ENCODE measurements at regions not wholly inside any gene's neighbourhood (a gene's known extent, or its start where the extent isn't known, plus 50 kb on each side); places are given as distances from the start of the nearest gene placed in this dataset.
"Not testable (repeated sequence)": the region's sequence is repeated elsewhere in the genome, so short reads cannot be mapped to it uniquely, and the experiment has no call there.

DNA sequence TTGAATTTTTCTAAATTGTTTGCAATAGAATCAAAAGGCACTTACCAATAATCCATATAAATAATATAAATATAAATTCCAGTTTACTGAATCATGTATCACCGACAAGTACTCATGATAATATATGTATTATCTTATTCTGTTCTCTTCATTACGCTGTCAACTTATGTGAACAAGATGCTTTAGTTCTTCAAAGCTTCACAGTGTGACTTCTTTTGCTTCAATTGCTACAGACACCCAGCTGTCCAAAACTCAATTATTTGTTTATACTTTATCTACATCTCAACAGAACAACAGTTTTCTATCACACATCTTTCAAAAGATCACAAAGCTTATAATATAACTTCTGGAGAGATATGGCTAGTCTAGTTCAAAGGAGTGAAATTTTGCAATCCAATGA is 1499.9 kb upstream of the PCDH10 start:
- no peak for DNase-seq (ENCODE audit: low read depth)
- H3K4me3 ChIP-seq (ENCODE audit: low read depth, low read length), result no peak overlapping the region

DNA sequence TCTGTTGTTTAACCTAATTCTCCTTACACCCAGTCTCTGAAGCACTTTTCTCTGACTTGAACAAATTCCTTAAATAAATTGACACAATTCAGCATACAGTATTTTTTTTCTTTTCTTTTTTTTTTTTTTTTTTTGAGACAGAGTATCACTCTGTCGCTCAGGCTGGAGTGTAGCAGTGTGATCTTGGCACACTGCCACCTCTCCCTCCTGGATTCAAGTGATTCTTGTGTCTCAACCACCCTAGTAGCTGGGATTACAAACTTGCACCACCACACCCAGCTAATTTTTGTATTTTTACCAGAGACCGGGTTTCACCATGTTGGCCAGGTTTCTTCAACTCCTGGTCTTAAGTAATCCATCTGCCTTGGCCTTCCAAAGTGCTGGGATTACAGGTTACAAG is 1498.1 kb upstream of the PCDH10 start:
- H3K4me3 ChIP-seq (ENCODE audit: low read depth, low read length), result no peak overlapping the region
- no peak for DNase-seq (ENCODE audit: low read depth)

DNA sequence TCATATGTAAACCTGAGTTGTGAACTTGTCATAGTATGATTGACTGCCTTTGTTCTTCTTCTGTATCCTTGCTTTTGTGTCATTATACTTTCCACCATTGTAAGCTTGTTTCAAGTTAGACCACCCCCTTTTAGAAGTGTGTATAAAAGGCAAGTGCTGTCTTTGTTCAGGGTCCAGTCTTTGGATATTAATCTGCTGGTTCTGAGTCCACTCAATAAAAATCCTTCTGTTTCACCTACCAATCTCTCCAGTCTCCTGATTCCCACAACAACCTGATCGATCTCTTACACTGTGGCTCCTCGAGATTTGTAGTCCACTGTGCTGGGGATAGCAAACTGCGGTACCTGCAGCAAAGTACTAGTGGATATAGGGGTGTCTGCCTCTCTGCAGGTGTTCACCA is 1465.8 kb upstream of the PCDH10 start:
- not testable (repeated sequence) for DNase-seq (ENCODE audit: low read depth); H3K4me3 ChIP-seq (ENCODE audit: low read depth, low read length)

DNA sequence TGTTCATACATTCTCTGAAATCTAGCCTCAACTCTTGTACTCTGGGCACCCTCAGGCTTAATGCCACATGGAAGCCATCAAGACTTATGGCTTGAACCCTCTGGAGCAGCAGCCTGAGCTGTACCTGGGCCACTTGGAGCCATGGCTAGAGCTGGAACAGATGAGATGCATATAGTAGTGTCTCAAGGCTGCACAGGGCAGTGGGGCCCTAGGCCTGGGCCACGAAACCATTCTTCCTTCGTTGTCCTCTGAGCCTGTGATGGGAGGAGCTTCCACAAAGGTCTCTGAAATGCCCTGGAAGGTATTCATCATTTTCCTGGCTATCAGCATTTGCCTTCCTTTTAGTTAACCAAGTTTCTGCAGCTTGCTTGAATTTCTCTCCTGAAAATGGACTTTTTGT is 1427.2 kb upstream of the PCDH10 start:
- no peak for DNase-seq (ENCODE audit: low read depth)
- H3K4me3 ChIP-seq (ENCODE audit: low read depth, low read length), result no peak overlapping the region

DNA sequence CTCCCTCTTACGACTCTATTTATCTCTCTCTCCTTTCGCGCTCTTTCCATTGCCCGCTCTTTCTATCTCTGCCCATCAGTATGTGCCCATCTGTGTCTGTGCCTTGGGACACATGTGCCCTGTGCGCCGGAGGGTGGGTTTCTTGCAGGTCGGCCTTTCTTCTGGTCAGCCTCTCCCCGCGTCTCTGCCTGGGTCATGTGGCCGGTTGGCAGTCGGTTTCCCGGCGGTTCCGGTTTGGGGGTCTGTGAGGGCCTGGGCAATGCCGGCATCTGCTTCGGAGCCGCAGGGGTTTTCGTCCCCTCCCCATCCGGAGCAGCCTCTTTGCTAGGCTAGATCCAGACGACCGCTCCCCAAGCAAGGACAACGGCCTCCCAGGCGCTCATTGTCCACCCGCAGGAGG is 1426.0 kb upstream of the PCDH10 start:
- not testable (repeated sequence) for H3K4me3 ChIP-seq (ENCODE audit: low read depth, low read length); DNase-seq (ENCODE audit: low read depth)

DNA sequence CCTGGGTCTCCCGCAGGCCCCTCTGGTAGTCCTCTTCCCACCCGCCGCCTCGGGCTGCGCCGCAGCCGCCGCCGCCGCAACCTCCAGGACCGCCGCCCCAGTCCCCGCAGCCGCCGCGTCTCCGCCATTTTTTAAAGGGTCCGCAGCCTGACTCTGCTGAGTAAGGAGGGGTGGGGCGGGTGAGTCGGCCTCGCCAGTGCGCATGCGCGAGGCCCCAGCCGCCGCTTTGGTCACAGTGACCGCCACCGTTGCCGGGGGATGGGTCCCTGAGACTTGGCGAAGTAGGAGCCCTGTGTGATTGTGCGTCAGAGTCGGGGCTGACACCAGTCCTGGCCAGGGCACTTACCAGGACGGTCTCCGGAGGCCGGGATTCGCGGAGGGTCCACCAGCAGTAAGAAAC is 1424.2 kb upstream of the PCDH10 start:
- not testable (repeated sequence) for DNase-seq (ENCODE audit: low read depth)
- peak overlapping the region; percentile 31 for H3K4me3 ChIP-seq (ENCODE audit: low read depth, low read length)

DNA sequence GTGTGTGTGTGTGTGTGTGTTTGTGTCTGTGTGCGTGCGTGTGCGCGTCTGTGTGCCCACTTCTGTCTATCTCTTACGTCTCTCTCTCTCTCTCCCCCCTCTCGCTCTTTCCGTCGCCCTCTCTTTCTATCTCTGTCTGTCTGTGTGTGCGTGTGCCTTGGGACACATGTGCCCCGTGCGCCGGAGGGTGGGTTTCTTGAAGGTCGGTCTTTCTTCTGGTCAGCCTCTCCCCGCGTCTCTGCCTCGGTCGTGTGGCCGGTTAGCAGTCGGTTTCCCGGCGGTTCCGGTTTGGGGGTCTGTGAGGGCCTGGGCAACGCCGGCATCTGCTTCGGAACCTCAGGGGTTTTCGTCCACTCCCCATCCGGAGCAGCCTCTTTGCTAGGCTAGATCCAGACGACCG is 1423.6 kb upstream of the PCDH10 start:
- not testable (repeated sequence) for DNase-seq (ENCODE audit: low read depth); H3K4me3 ChIP-seq (ENCODE audit: low read depth, low read length)

DNA sequence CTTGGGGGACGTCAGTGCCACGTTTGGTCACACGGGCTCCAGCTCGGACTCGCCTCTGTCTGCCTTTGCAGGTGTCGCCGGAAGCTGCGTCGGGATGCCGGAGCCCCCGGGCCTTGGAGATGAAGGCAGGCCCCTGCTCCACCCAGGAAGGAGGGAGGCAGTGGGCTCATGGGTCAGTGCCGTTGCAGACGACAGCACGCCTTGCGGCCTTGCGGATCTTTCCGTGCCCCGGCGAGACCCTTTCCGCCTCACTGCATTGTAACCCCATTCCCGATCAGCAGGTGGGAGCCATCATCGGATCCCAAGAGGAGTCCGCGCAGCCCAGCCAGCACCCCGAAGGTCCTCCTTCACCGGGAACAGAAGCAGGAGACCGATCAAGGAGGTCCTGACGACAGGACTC is 1422.2 kb upstream of the PCDH10 start:
- not testable (repeated sequence) for H3K4me3 ChIP-seq (ENCODE audit: low read depth, low read length); DNase-seq (ENCODE audit: low read depth)

DNA sequence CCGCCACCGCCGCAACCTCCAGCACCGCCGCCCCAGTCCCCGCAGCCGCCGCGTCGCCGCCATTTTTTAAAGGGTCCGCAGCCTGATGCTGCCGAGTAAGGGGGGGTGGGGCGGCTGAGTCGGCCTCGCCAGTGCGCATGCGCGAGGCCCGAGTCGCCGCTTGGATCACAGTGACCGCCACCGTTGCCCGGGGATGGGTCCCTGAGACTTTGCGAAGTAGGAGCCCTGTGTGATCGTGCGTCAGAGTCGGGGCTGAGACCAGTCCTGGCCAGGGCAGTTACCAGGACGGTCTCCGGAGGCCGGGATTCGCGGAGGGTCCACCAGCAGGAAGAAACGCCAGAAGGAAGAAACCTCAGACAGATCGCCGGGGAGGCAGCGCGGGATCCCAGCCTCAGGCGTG is 1421.7 kb upstream of the PCDH10 start:
- not testable (repeated sequence) for H3K4me3 ChIP-seq (ENCODE audit: low read depth, low read length); DNase-seq (ENCODE audit: low read depth)

DNA sequence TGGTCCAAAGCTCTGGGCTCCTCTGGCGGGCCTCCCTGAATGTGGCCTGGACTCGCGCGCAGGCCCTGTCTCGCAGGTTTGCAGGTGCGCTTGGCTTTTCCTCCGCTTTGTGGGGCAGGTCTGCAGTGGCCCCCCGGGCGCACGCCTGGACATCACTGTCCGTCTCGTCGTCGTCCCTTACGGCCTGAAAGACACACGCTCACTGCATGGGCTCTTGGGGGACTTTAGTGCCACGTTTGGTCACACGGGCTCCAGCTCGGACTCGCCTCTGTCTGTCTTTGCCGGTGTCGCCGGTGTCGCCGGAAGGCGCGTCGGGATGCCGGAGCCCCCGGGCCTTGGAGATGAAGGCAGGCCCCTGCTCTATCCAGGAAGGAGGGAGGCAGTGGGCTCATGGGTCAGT is 1419.9 kb upstream of the PCDH10 start:
- not testable (repeated sequence) for DNase-seq (ENCODE audit: low read depth); H3K4me3 ChIP-seq (ENCODE audit: low read depth, low read length)

DNA sequence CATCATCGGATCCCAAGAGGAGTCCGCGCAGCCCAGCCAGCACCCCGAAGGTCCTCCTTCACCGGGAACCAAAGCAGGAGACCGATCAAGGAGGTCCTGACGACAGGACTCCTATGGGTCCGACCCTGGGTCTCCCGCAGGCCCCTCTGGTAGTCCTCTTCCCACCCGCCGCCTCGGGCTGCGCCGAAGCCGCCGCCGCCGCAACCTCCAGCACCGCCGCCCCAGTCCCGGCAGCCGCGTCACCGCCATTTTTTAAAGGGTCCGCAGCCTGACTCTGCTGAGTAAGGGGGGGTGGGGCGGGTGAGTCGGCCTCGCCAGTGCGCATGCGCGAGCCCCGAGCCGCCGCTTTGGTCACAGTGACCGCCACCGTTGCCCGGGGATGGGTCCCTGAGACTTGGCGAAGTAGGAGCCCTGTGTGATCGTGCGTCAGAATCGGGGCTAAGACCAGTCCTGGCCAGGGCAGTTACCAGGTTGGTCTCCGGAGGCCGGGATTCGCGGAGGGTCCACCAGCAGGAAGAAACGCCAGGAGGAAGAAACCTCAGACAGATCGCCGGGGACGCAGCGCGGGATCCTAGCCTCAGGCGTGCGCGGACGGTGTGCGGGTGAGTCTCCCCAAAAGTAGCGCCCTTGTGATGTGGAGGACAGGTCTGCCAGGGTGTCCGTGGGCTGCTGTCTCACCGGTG is 1419.2 kb upstream of the PCDH10 start:
- DNase-seq (ENCODE audit: low read depth); H3K4me3 ChIP-seq (ENCODE audit: low read depth, low read length): not testable (repeated sequence)

DNA sequence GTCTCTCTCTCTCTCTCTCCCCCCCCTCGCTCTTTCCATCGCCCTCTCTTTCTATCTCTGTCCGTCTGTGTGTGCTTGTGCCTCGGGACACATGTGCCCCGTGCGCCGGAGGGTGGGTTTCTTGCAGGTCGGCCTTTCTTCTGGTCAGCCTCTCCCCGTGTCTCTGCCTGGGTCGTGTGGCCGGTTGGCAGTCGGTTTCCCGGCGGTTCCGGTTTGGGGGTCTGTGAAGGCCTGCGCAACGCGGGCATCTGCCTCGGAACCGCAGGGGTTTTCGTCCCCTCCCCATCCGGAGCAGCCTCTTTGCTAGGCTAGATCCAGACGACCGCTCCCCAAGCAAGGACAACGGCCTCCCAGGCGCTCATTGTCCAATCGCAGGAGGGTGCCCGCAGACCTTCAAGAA is 1418.5 kb upstream of the PCDH10 start:
- DNase-seq (ENCODE audit: low read depth); H3K4me3 ChIP-seq (ENCODE audit: low read depth, low read length): not testable (repeated sequence)

DNA sequence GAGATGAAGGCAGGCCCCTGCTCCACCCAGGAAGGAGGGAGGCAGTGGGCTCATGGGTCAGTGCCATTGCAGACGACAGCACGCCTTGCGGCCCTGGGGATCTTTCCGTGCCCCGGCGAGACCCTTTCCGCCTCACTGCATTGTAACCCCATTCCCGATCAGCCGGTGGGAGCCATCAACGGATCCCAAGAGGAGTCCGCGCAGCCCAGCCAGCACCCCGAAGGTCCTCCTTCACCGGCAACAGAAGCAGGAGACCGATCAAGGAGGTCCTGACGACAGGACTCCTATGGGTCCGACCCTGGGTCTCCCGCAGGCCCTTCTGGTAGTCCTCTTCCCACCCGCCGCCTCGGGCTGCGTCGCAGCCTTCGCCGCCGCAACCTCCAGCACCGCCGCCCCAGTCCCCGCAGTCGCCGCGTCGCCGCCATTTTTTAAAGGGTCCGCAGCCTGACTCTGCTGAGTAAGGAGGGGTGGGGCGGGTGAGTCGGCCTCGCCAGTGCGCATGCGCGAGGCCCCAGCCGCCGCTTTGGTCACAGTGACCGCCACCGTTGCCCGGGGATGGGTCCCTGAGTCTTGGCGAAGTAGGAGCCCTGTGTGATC is 1417.0 kb upstream of the PCDH10 start:
- not testable (repeated sequence) for DNase-seq (ENCODE audit: low read depth)

DNA sequence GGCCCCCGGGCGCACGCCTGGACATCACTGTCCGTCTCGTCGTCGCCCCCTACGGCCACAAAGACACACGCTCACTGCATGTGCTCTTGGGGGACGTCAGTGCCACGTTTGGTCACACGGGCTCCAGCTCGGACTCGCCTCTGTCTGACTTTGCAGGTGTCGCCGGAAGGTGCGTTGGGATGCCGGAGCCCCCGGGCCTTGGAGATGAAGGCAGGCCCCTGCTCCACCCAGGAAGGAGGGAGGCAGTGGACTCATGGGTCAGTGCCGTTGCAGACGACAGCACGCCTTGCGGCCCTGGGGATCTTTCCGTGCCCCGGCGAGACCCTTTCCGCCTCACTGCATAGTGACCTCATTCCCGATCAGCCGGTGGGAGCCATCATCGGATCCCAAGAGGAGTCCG is 1414.8 kb upstream of the PCDH10 start:
- not testable (repeated sequence) for H3K4me3 ChIP-seq (ENCODE audit: low read depth, low read length); DNase-seq (ENCODE audit: low read depth)

More for the DNA sequence above, 1417.0 kb upstream of the PCDH10 start:
- H3K4me3 ChIP-seq (ENCODE audit: low read depth, low read length), result not testable (repeated sequence)

DNA sequence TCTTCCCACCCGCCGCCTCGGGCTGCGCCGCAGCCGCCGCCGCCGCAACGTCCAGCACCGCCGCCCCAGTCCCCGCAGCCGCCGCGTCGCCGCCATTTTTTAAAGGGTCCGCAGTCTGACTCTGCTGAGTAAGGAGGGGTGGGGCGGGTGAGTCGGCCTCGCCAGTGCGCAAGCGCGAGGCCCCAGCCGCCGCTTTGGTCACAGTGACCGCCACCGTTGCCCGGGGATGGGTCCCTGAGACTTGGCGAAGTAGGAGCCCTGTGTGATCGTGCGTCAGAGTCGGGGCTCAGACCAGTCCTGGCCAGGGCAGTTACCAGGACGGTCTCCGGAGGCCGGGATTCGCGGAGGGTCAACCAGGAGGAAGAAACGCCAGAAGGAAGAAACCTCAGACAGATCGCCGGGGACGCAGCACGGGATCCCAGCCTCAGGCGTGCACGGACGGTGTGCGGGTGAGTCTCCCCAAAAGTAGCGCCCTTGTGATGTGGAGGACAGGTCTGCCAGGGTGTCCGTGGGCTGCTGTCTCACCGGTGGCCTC is 1414.2 kb upstream of the PCDH10 start:
- DNase-seq (ENCODE audit: low read depth), result not testable (repeated sequence)

DNA sequence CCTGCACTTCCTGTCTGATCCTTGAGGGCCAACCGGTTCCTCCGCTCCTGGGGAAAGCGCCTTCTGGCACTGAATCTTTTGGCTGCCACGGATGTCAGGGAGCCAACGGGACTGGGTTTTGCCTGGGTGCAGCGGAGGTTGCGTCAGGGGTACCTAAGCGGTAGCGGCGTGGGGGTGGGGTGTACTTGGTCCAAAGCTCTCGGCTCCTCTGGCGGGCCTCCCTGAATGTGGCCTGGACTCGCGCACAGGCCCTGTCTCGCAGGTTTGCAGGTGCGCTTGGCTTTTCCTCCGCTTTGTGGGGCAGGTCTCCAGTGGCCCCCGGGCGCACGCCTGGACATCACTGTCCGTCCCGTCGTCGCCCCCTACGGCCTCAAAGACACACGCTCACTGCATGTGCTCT is 1410.1 kb upstream of the PCDH10 start:
- DNase-seq (ENCODE audit: low read depth); H3K4me3 ChIP-seq (ENCODE audit: low read depth, low read length): not testable (repeated sequence)

More for the DNA sequence above, 1414.2 kb upstream of the PCDH10 start:
- not testable (repeated sequence) for H3K4me3 ChIP-seq (ENCODE audit: low read depth, low read length)

DNA sequence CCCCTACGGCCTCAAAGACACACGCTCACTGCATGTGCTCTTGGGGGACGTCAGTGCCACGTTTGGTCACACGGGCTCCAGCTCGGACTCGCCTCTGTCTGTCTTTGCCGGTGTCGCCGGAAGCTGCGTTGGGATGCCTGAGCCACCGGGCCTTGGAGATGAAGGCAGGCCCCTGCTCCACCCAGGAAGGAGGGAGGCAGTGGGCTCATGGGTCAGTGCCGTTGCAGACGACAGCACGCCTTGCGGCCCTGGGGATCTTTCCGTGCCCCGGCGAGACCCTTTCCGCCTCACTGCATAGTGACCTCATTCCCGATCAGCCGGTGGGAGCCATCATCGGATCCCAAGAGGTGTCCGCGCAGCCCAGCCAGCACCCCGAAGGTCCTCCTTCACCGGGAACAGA is 1407.3 kb upstream of the PCDH10 start:
- not testable (repeated sequence) for DNase-seq (ENCODE audit: low read depth); H3K4me3 ChIP-seq (ENCODE audit: low read depth, low read length)

DNA sequence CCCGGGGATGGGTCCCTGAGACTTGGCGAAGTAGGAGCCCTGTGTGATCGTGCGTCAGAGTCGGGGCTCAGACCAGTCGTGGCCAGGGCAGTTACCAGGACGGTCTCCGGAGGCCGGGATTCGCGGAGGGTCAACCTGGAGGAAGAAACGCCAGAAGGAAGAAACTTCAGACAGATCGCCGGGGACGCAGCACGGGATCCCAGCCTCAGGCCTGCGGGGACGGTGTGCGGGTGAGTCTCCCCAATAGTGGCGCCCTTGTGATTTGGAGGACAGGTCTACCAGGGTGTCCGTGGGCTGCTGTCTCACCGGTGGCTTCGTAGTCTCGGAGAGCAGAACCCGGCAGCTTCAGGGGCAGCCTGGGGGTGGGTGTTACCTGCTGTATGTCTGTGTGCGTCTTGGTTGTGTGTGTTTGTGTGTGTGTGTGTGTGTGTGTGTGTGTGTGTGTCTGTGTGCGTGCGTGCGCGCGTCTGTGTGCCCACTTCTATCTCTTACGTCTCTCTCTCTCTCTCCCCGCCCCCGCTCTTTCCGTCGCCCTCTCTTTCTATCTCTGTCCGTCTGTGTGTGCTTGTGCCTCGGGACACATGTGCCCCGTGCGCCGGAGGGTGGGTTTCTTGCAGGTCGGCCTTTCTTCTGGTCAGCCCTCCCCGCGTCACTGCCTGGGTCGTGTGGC is 1406.4 kb upstream of the PCDH10 start:
- not testable (repeated sequence) for H3K4me3 ChIP-seq (ENCODE audit: low read depth, low read length); DNase-seq (ENCODE audit: low read depth)

DNA sequence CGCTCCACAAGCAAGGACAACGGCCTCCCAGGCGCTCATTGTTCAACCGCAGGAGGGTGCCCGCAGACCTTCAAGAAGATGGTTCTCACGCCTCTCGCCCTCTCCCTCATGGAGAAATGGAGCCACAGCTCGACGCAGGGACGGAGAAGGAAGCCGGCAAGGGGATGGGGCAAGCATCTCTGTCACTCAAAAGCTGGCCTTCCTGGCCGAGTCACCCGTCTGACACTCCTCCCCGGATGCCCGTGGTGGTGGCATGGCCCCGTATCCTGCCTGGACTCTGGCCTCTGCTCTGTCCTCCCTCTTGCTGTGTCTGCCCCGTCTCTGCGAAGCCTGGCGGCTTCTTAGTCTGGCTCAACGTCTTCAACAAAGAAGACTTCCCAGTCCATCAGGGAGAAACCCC is 1405.7 kb upstream of the PCDH10 start:
- DNase-seq (ENCODE audit: low read depth); H3K4me3 ChIP-seq (ENCODE audit: low read depth, low read length): not testable (repeated sequence)

DNA sequence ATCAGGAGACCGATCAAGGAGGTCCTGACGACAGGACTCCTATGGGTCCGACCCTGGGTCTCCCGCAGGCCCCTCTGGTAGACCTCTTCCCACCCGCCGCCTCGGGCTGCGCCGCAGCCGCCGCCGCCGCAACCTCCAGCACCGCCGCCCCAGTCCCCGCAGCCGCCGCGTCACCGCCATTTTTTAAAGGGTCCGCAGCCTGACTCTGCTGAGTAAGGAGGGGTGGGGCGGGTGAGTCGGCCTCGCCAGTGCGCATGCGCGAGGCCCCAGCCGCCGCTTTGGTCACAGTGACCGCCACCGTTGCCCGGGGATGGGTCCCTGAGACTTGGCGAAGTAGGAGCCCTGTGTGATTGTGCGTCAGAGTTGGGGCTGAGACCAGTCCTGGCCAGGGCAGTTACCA is 1401.9 kb upstream of the PCDH10 start:
- H3K4me3 ChIP-seq (ENCODE audit: low read depth, low read length); DNase-seq (ENCODE audit: low read depth): not testable (repeated sequence)

All from skeletal muscle cell (primary cell).